A673 (cell line): ENCODE measurements at regions not wholly inside any gene's neighbourhood (a gene's known extent, or its start where the extent isn't known, plus 50 kb on each side); places are given as distances from the start of the nearest gene placed in this dataset.

Source experiments
- BruUV-seq: library from RNA; stranded (reverse); fragments of 400-500 nt; replicated peaks from 2 replicates; lab custom pipeline; 2021; lab: Mats Ljungman, UMichigan
- CTCF ChIA-PET: fragments of 300-600 bp; sonication (Branson Sonifier 250); formaldehyde crosslinking; loops from one replicate; lab custom pipeline; 2022; ENCODE audit warnings: antibody characterized with exemption; lab: Charles Lee
- POLR2A ChIA-PET: fragments of 300-600 bp; sonication (Branson Sonifier 250); formaldehyde crosslinking; loops from one replicate; lab custom pipeline; 2022; ENCODE audit warnings: antibody characterized with exemption; ENCODE audit not compliant: low non-redundant PET; lab: Charles Lee
- DNase-seq: peaks from one replicate; pipeline ENCODE4 v3.0.0-alpha.2; 2015; ENCODE audit warnings: low spot score
- H3K27ac ChIP-seq: fragments of 200-600 bp; sonication (generic); 2 replicates; pipeline ENCODE4 v1.5.1; 2016; ENCODE audit warnings: mixed run types, low read depth, mild to moderate bottlenecking, mixed read lengths, antibody characterized with exemption, low read length; ENCODE audit not compliant: poor library complexity, severe bottlenecking
- H3K27me3 ChIP-seq: fragments of 200-600 bp; sonication (generic); replicated peaks from 2 replicates; pipeline ENCODE4 v1.6.1; 2017; ENCODE audit warnings: mixed run types, low read depth, mild to moderate bottlenecking, mixed read lengths, antibody characterized with exemption, low read length; ENCODE audit not compliant: insufficient read depth, poor library complexity
- H3K36me3 ChIP-seq: fragments of 200-600 bp; sonication (generic); 2 replicates; pipeline ENCODE4 v1.6.1; 2016; ENCODE audit warnings: mixed run types, mild to moderate bottlenecking, mixed read lengths, antibody characterized with exemption, low read length; ENCODE audit not compliant: insufficient read depth, poor library complexity, severe bottlenecking
- H3K4me1 ChIP-seq: fragments of 200-600 bp; sonication (generic); 2 replicates; pipeline ENCODE4 v1.6.1; 2017; ENCODE audit warnings: mixed run types, mild to moderate bottlenecking, mixed read lengths, antibody characterized with exemption, low read length; ENCODE audit not compliant: insufficient read depth, poor library complexity, severe bottlenecking
- H3K4me3 ChIP-seq: fragments of 200-600 bp; sonication (generic); 2 replicates; pipeline ENCODE4 v1.5.1; 2016; ENCODE audit warnings: low read depth, mixed run types, mild to moderate bottlenecking, mixed read lengths, low read length; ENCODE audit not compliant: poor library complexity, severe bottlenecking
- H3K9me3 ChIP-seq: fragments of 200-600 bp; sonication (generic); 2 replicates; pipeline ENCODE4 v1.6.1; 2016; ENCODE audit warnings: mixed run types, low read depth, mild to moderate bottlenecking, mixed read lengths, antibody characterized with exemption, low read length; ENCODE audit not compliant: poor library complexity, severe bottlenecking
- CTCF ChIP-seq: fragments of 300-800, 200-600 bp; sonication (generic); conservative IDR thresholded peaks from 2 replicates; pipeline ENCODE4 v1.5.1; 2017; ENCODE audit warnings: low read depth, mild to moderate bottlenecking, antibody characterized with exemption, low read length, moderate library complexity, mixed read lengths
- EZH2 ChIP-seq: fragments of 200-600 bp; sonication (generic); IDR thresholded peaks from 2 replicates; pipeline ENCODE4 v1.6.1; 2017; ENCODE audit warnings: borderline replicate concordance, low read depth, mild to moderate bottlenecking, mixed read lengths, antibody characterized with exemption, low read length; ENCODE audit not compliant: poor library complexity, severe bottlenecking
- intact Hi-C: fragments of 100-400 bp; cut with micrococcal nuclease; formaldehyde crosslinking; loops from one replicate; pipeline ENCODE4 v1.10.0; 2022; ENCODE audit not compliant: unreplicated experiment

- no peak for DNase-seq
- no TSS peak for BruUV-seq
- Histone ChIP-seq H3K27me3 (peaks cover 87% of the 10 kb centered on the region), H3K36me3 (no peaks in the 10 kb centered on the region), H3K27ac (no peak overlapping the region), H3K4me3 (no peak overlapping the region), H3K4me1 (no peaks in the 10 kb centered on the region), H3K9me3 (no peaks in the 10 kb centered on the region)
- ChIA-PET CTCF (no interaction called here), POLR2A (no interaction called here)
- intact Hi-C loops: loop anchor here (10.0 kb wide), 1 partner anchor 302 kb away; no protein-coding TSS in a partner anchor
- TF ChIP-seq EZH2 (no peak), CTCF (no peak)
These were observed 539.1 kb downstream of the EDEM1 start for GRCh38 chr3:5726621-5727020.

- intact Hi-C loops: loop anchor here (10.0 kb wide), 1 partner anchor 303 kb away; no protein-coding TSS in a partner anchor
- Histone ChIP-seq H3K4me1 (no peaks in the 10 kb centered on the region), H3K27me3 (peaks cover 88% of the 10 kb centered on the region), H3K4me3 (no peak overlapping the region), H3K9me3 (no peaks in the 10 kb centered on the region), H3K36me3 (no peaks in the 10 kb centered on the region), H3K27ac (no peak overlapping the region)
- TF ChIP-seq CTCF: no peak
- TF ChIP-seq EZH2: no peak
- BruUV-seq: no TSS peak
- ChIA-PET CTCF (no interaction called here), POLR2A (no interaction called here)
- no peak for DNase-seq
These were observed 540.4 kb downstream of the EDEM1 start for GRCh38 chr3:5727743-5728484.

- peaks cover 78% of the 10 kb centered on the region for H3K27me3 ChIP-seq
- H3K36me3 ChIP-seq: no peaks in the 10 kb centered on the region
- POLR2A ChIA-PET: no interaction called here
- no peak for DNase-seq
- H3K27ac ChIP-seq: no peak overlapping the region
- no peaks in the 10 kb centered on the region for H3K4me1 ChIP-seq
- CTCF ChIA-PET: no interaction called here
- no TSS peak for BruUV-seq
- TF ChIP-seq CTCF (no peak), EZH2 (no peak)
- intact Hi-C loops: loop anchor here (10.0 kb wide), 1 partner anchor 305 kb away; no protein-coding TSS in a partner anchor
- no peaks in the 10 kb centered on the region for H3K9me3 ChIP-seq
- no peak overlapping the region for H3K4me3 ChIP-seq
These were observed 542.3 kb downstream of the EDEM1 start for GRCh38 chr3:5729852-5730251.
